Neural cell (in vitro differentiated cells): ENCODE measurements at regions not wholly inside any gene's neighbourhood (a gene's known extent, or its start where the extent isn't known, plus 50 kb on each side); places are given as distances from the start of the nearest gene placed in this dataset.

Source experiments
- CTCF ChIP-seq: fragments of 450-650 bp; IDR thresholded peaks from 2 replicates; pipeline ENCODE4 v1.5.1; 2014; ENCODE audit warnings: antibody characterized with exemption, mild to moderate bottlenecking, moderate library complexity; ENCODE audit not compliant: poor library complexity, severe bottlenecking
- EP300 ChIP-seq: fragments of 450-650 bp; conservative IDR thresholded peaks from 2 replicates; pipeline ENCODE4 v1.6.1; 2014; ENCODE audit warnings: antibody characterized with exemption, mild to moderate bottlenecking, moderate library complexity; ENCODE audit not compliant: poor library complexity, severe bottlenecking
- EZH2 ChIP-seq: fragments of 200-600, 300-800 bp; shearing (Covaris generic), sonication (generic); IDR thresholded peaks from 2 replicates; pipeline ENCODE4 v1.6.1; 2014; ENCODE audit warnings: antibody characterized with exemption, low read length, borderline replicate concordance, mild to moderate bottlenecking; ENCODE audit not compliant: insufficient read depth, poor library complexity, severe bottlenecking
- MXI1 ChIP-seq: fragments of 450-650 bp; conservative IDR thresholded peaks from 2 replicates; pipeline ENCODE4 v1.6.1; 2014; ENCODE audit warnings: antibody characterized with exemption, mild to moderate bottlenecking; ENCODE audit not compliant: poor library complexity, severe bottlenecking
- POLR2AphosphoS5 ChIP-seq: IDR thresholded peaks from 2 replicates; pipeline ENCODE4 v1.6.1; 2012
- RAD21 ChIP-seq: fragments of 450-650 bp; conservative IDR thresholded peaks from 2 replicates; pipeline ENCODE4 v1.6.1; 2014; ENCODE audit warnings: antibody characterized with exemption, mild to moderate bottlenecking, moderate library complexity
- REST ChIP-seq: IDR thresholded peaks from 2 replicates; pipeline ENCODE4 v1.6.1; 2012; ENCODE audit warnings: borderline replicate concordance
- SMC3 ChIP-seq: fragments of 450-650 bp; conservative IDR thresholded peaks from 2 replicates; pipeline ENCODE4 v1.6.1; 2014; ENCODE audit warnings: antibody characterized with exemption, mild to moderate bottlenecking, moderate library complexity; ENCODE audit not compliant: poor library complexity
- TAF1 ChIP-seq: IDR thresholded peaks from 2 replicates; pipeline ENCODE4 v1.6.1; 2012; ENCODE audit warnings: low read depth

GRCh38 chrX:122344816-122345215, 839.3 kb upstream of the GRIA3 start:
- TF ChIP-seq POLR2AphosphoS5 (no peak), CTCF (no peak), EZH2 (no peak), REST (no peak), SMC3 (no peak), MXI1 (no peak), TAF1 (no peak), EP300 (no peak), RAD21 (no peak)
